Subcutaneous abdominal adipose tissue (tissue), 5 donors: ENCODE measurements at regions not wholly inside any gene's neighbourhood (a gene's known extent, or its start where the extent isn't known, plus 50 kb on each side); places are given as distances from the start of the nearest gene placed in this dataset.

ENCODE experiments used
- H3K27ac ChIP-seq: one replicate; pipeline ENCODE4 v1.7.0; 2013; ENCODE audit warnings: low read depth, mild to moderate bottlenecking, inconsistent platforms, low read length, moderate library complexity
- H3K27me3 ChIP-seq, 5 donors: one replicate each; pipeline ENCODE4 v1.7.0; 2013; ENCODE audit warnings: low read length in 5 of 5, inconsistent platforms in 1 of 5; ENCODE audit not compliant: control insufficient read depth in 5 of 5, insufficient read depth in 4 of 5
- H3K36me3 ChIP-seq, 5 donors: one replicate each; pipeline ENCODE4 v1.7.0; 2013; ENCODE audit warnings: low read length in 5 of 5; ENCODE audit not compliant: control insufficient read depth in 5 of 5, insufficient read depth in 5 of 5
- H3K4me1 ChIP-seq, 5 donors: one replicate each; pipeline ENCODE4 v1.7.0; 2013; ENCODE audit warnings: low read length in 5 of 5, mild to moderate bottlenecking in 3 of 5, moderate library complexity in 1 of 5; ENCODE audit not compliant: control insufficient read depth in 5 of 5, insufficient read depth in 5 of 5
- H3K4me3 ChIP-seq, 5 donors: one replicate each; pipeline ENCODE4 v1.7.0; 2013; ENCODE audit warnings: low read length in 5 of 5, low read depth in 1 of 5
- H3K9ac ChIP-seq, 5 donors: one replicate each; pipeline ENCODE4 v1.7.0; 2013; ENCODE audit warnings: low read length in 5 of 5, mild to moderate bottlenecking in 4 of 5, moderate library complexity in 3 of 5
- H3K9me3 ChIP-seq, 5 donors: one replicate each; pipeline ENCODE4 v1.7.0; 2013; ENCODE audit warnings: low read length in 5 of 5; ENCODE audit not compliant: control insufficient read depth in 5 of 5
- donor health status: healthy.
- donor health status: healthy.
- donor health status: healthy.
- donor health status: healthy.
- donor health status: healthy.

DNA sequence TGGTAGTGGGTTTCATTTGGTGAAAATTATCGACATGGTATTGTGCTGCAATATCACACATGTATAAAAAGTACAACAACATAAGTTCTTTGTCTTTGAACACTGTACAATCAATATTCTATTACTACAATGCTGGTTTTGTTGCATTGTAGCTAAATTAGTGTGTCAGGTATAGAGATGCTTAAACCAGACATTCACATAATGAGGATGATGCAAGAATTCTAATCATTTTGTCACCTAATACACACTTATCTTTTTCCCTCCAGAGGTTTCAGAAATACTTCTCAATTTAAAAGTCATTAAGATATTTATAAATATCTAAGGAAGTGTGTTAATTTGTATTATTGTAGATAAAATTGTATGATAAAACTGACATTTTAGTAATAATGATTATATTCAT, 174.8 kb upstream of the MAN1A1 start:
- no peak overlapping the region for H3K9ac ChIP-seq
- H3K27me3 ChIP-seq = no peaks in the 10 kb centered on the region

GRCh38 chr6:119523556-119523955, 174.0 kb upstream of the MAN1A1 start:
- Histone ChIP-seq H3K36me3 (no peaks in the 10 kb centered on the region), H3K27ac (no peak overlapping the region), H3K27me3 (no peaks in the 10 kb centered on the region), H3K9me3 (no peaks in the 10 kb centered on the region), H3K4me1 (no peaks in the 10 kb centered on the region), H3K9ac (no peak overlapping the region), H3K4me3 (no peak overlapping the region)

More for the DNA sequence above, 174.8 kb upstream of the MAN1A1 start:
- Histone ChIP-seq H3K4me1 (no peaks in the 10 kb centered on the region), H3K9me3 (no peaks in the 10 kb centered on the region), H3K4me3 (no peak overlapping the region), H3K27ac (no peak overlapping the region), H3K36me3 (no peaks in the 10 kb centered on the region)

DNA sequence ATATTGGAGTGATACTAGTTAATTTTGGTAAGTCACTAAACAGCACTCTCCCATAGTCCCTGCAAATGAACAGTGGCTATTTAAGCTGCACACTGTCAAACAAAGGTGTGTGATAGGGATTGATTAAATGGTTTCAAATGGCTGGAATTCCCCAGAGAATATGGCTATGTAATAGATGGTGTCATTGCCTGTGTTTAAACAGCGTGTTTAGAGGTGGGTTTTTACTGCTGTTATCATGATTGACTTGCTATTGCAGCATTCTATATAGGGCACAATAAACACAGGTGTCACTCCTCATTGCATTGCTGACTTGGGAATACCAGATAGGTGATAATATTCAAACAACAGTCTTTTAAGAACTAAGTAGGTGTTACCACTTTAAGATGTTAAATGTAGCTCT, 171.7 kb upstream of the MAN1A1 start:
- no peak overlapping the region for H3K27ac ChIP-seq
- no peaks in the 10 kb centered on the region for H3K36me3 ChIP-seq
- H3K27me3 ChIP-seq = no peaks in the 10 kb centered on the region
- H3K9ac ChIP-seq = no peak overlapping the region
- no peaks in the 10 kb centered on the region for H3K9me3 ChIP-seq
- H3K4me1 ChIP-seq = no peaks in the 10 kb centered on the region
- no peak overlapping the region for H3K4me3 ChIP-seq

GRCh38 chr6:119517428-119517827, 167.9 kb upstream of the MAN1A1 start:
- H3K27ac ChIP-seq = no peak overlapping the region
- no peaks in the 10 kb centered on the region for H3K4me1 ChIP-seq
- no peak overlapping the region for H3K9ac ChIP-seq
- no peak overlapping the region for H3K4me3 ChIP-seq
- H3K9me3 ChIP-seq = no peaks in the 10 kb centered on the region
- H3K36me3 ChIP-seq = no peaks in the 10 kb centered on the region
- no peaks in the 10 kb centered on the region for H3K27me3 ChIP-seq

- H3K27me3 ChIP-seq = no peaks in the 10 kb centered on the region
These were observed 164.8 kb upstream of the MAN1A1 start for GRCh38 chr6:119514345-119514744.

GRCh38 chr6:119511024-119511423, 161.5 kb upstream of the MAN1A1 start:
- H3K9ac ChIP-seq = no peak overlapping the region
- no peaks in the 10 kb centered on the region for H3K27me3 ChIP-seq
- no peaks in the 10 kb centered on the region for H3K4me1 ChIP-seq
- no peak overlapping the region for H3K4me3 ChIP-seq
- no peak overlapping the region for H3K27ac ChIP-seq
- H3K36me3 ChIP-seq = no peaks in the 10 kb centered on the region
- no peaks in the 10 kb centered on the region for H3K9me3 ChIP-seq

More at GRCh38 chr6:119514345-119514744, 164.8 kb upstream of the MAN1A1 start:
- Histone ChIP-seq H3K4me3 (no peak overlapping the region), H3K9ac (no peak overlapping the region), H3K27ac (no peak overlapping the region), H3K36me3 (no peaks in the 10 kb centered on the region), H3K4me1 (no peaks in the 10 kb centered on the region), H3K9me3 (no peaks in the 10 kb centered on the region)

- no peaks in the 10 kb centered on the region for H3K36me3 ChIP-seq
- no peaks in the 10 kb centered on the region for H3K27me3 ChIP-seq
These were observed 160.7 kb upstream of the MAN1A1 start for GRCh38 chr6:119510246-119510645.

DNA sequence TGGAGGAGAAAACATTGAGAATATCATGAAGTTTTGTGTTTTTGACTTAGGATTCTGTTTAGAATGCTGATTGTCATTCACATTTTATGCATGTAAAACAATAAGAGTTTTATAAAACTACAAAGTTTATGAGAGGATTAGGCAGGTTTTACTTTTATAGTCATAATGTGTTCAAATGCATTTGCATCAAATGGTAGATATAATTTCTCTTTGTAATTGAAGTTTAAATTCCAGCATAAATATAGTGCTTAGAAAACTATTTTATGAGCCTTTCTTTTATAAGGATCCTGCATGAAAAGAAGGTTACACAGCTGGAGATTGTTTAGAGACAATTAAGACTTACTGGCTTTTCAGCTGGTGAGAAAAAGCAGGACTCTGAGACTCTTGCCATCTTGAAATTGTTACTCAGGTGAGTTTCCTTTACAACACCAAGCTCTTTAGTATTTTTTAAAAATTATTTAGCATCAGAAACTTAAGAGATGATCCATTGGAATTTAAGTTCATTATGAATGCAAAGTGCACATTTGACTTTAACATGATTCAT, 157.1 kb upstream of the MAN1A1 start:
- H3K27ac ChIP-seq = no peak overlapping the region
- no peaks in the 10 kb centered on the region for H3K27me3 ChIP-seq
- no peaks in the 10 kb centered on the region for H3K4me1 ChIP-seq
- H3K9me3 ChIP-seq = no peaks in the 10 kb centered on the region
- no peak overlapping the region for H3K9ac ChIP-seq
- H3K4me3 ChIP-seq = no peak overlapping the region
- no peaks in the 10 kb centered on the region for H3K36me3 ChIP-seq

More at GRCh38 chr6:119510246-119510645, 160.7 kb upstream of the MAN1A1 start:
- no peak overlapping the region for H3K9ac ChIP-seq
- H3K9me3 ChIP-seq = no peaks in the 10 kb centered on the region
- H3K4me3 ChIP-seq = no peak overlapping the region
- H3K27ac ChIP-seq = no peak overlapping the region
- H3K4me1 ChIP-seq = no peaks in the 10 kb centered on the region

GRCh38 chr6:119501798-119502483, 152.4 kb upstream of the MAN1A1 start:
- H3K4me1 ChIP-seq = no peaks in the 10 kb centered on the region
- no peak overlapping the region for H3K9ac ChIP-seq
- H3K27me3 ChIP-seq = no peaks in the 10 kb centered on the region
- H3K4me3 ChIP-seq = no peak overlapping the region
- no peak overlapping the region for H3K27ac ChIP-seq
- no peaks in the 10 kb centered on the region for H3K36me3 ChIP-seq
- H3K9me3 ChIP-seq = no peaks in the 10 kb centered on the region

DNA sequence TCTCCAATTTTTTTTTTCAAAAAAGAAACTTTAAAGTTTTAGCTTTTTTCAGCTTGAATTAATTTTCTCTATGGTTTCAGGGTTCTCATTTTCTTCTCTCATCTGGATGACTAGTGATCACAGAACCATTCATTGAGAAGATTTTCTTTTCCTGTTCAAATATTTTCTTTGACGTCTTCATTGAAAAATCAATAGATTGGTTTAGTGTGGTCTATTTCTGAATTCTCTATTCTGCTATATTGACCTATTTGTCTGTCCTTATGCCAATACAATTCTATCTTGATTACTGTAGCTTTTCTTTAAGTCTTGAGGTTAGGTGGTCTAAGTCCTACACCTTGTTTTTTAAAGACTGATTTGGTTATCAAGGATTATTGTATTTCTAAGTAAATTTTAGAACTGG, 150.2 kb upstream of the MAN1A1 start:
- Histone ChIP-seq H3K9ac (no peak overlapping the region), H3K4me1 (no peaks in the 10 kb centered on the region), H3K27me3 (no peaks in the 10 kb centered on the region), H3K9me3 (no peaks in the 10 kb centered on the region), H3K36me3 (no peaks in the 10 kb centered on the region), H3K4me3 (no peak overlapping the region), H3K27ac (no peak overlapping the region)
